Keratinocyte (primary cell): ENCODE measurements at regions not wholly inside any gene's neighbourhood (a gene's known extent, or its start where the extent isn't known, plus 50 kb on each side); places are given as distances from the start of the nearest gene placed in this dataset.
"Not testable (repeated sequence)": the region's sequence is repeated elsewhere in the genome, so short reads cannot be mapped to it uniquely, and the experiment has no call there.

ENCODE experiments used
- CTCF ChIP-seq, 3 experiments: IDR thresholded peaks in 1 of 3; conservative IDR thresholded peaks in 1 of 3; optimal IDR thresholded peaks in 1 of 3; 2 replicates in 2 of 3; 3 replicates in 1 of 3; pipeline versions ENCODE3 to v1.5.1; 2011; ENCODE audit warnings: low read length in 3 of 3, mild to moderate bottlenecking in 3 of 3, moderate library complexity in 2 of 3, control low read depth in 1 of 3, inconsistent platforms in 1 of 3; ENCODE audit not compliant: insufficient read depth in 2 of 3; ENCODE audit errors: extremely low read depth in 1 of 3
- EZH2 ChIP-seq: IDR thresholded peaks from one replicate; pipeline ENCODE4 v1.6.1; 2012; ENCODE audit warnings: inconsistent platforms, mild to moderate bottlenecking, low read length, moderate library complexity

- not testable (repeated sequence) for TF ChIP-seq CTCF (optimal IDR thresholded peaks at IDR 0.05 in 1 of 3, IDR thresholded peaks at IDR 0.05 in 1 of 3, conservative IDR thresholded peaks at IDR 0.05 in 1 of 3; ENCODE audit: extremely low read depth in 1 of 3, insufficient read depth in 2 of 3, low read length in 3 of 3); EZH2
These were observed 74.3 kb downstream of the CYP26B1 start for GRCh38 chr2:72073373-72073772.
